Activated T-cell treated with anti-CD3 and anti-CD28 coated beads for 4 hours (primary cell): ENCODE measurements at regions not wholly inside any gene's neighbourhood (a gene's known extent, or its start where the extent isn't known, plus 50 kb on each side); places are given as distances from the start of the nearest gene placed in this dataset.
"Not testable (repeated sequence)": the region's sequence is repeated elsewhere in the genome, so short reads cannot be mapped to it uniquely, and the experiment has no call there.

Experiments used
- DNase-seq: peaks from one replicate; pipeline ENCODE4 v3.0.0-alpha.2; 2020

DNA sequence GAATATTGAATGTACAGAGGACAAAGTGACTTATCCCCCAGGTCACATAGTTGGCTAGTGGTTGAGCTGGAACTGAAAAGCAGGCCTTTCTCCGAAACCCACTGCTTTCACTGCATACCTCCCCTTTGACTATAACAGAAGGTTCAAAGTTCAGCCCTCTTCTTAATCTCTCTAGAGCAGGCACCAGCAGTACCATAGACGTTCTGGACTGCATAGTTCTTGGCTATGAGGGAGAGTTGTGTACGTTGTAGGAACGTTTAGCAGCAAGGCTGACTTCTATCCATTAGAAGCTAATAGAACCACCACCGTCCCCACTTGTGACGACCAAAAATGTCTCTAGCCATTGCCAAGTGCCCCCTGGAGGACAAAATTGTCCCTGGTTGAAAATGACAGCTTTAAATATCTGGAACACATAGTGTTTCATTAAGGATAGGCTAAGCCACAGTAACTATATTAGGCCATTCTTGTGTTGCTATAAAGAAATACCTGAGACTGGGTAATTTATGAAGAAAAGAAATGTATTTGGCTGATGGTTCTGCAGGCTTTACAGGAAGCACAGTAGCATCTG is 123.8 kb upstream of the MTHFD1L start:
- DNase-seq: no peak

DNA sequence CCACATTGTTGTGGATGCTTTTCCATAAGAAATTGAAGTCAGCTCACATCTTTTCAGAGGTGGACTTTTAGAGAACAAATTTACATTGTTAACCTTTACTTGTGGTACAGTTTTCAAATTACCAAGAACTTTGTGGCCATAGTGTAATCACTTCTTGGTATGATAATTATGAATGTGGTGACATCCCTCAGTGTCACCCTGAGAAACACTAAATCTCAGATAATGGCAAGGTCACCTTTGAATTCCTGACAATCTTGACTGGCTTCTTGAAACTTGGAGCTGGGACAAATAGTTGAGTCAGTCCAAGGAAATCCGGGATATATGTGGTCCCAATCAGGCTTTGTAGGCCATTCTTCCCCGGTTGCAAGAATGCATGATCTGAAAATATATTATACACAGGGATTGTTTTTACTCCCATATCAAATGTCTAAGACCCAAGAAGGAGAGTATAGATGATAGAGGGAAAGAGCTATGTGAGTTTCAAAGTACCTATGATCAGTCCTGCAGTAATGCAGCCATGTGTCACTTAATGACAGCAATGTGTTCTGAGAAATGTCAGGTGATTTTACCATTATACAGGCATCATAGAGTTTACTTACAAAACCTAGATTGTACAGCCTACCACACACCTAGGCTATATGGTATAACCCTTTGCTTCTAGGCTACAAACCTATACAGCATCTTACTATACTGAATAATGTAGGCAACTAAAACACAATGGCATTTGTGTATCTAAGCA is 120.8 kb upstream of the MTHFD1L start:
- no peak for DNase-seq

DNA sequence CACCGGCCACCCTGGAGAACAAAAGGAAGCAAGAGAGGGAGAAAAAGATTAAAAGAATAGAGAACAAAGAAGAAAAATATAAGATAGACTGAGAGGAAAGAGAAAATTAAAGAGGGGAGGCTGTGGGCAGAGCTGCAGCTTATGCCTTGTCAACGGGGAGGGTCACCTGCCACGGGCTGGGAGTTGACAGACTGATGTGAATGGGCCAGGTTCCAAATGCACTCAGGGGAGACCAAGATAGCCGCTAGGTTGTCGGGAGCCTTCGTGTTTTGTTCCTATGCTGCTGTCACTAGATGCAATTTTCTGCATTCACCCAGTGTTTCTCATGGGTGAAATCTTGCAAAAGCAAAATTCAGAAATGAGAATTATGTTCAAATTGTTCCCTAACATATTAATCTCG is 119.6 kb upstream of the MTHFD1L start:
- no peak for DNase-seq

DNA sequence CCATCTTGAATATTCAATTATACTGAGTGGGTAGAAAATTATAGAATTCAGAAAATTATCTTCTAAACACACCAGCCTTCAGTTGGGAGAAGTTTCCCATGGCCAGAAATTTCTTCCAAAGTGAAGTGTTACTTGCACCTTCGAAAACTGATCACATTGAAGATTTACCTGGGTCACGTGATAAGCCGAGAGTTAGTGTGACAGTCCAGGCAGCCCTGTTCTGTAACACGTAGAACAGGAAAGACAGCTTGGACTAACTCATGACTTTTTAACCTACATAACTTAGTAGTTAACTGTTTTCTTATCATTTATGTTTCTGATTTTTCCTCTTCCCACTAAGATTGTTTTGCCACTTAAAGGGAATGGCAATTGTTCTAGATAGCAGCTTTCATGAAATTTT is 118.3 kb upstream of the MTHFD1L start:
- DNase-seq: no peak

DNA sequence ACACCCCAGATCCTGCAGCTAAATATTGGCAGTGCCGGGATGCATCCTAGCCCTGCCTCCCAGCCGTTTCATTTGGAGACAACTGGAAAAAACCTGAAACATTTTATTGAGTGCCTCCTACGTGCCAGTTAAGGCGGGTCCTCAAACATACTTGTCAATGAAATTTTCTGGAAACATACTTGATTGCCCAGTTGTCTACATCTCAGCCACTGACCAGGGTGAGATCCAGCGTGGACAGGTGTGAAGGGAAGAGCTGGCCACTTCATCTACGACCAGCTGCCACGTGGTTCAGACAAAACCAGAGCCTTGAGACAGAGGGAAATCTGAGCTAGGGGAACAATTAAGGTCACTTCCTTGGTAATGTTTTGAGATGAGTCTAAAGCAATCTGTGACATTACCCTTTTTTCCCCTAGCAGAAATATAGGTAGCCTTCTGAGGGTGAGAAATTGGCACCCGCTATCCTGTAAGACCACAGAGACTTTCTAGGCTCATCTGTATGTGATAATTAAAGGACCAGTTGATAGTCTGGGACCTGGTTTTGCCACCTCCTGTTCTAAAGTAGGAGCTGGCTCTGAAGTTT is 116.3 kb upstream of the MTHFD1L start:
- no peak for DNase-seq

DNA sequence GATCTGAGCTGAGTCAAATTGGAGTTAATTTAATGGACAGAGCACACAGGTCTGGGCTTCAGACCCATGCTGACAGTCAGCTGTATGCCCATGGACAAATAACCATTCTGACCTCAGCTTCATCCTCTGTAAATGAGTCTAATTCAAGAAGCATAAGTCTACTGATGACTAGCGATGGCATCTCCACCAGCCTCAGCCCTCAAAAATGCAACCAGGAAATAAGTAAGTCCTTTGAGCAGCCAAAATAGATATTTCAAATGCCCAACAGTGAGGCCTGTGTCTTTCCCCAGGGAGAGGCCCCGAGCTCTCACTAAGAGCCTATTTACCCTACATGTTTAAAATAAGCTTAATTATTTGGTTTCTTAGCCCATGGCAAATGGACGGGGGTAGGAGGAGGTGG is 114.2 kb upstream of the MTHFD1L start:
- DNase-seq: no peak

DNA sequence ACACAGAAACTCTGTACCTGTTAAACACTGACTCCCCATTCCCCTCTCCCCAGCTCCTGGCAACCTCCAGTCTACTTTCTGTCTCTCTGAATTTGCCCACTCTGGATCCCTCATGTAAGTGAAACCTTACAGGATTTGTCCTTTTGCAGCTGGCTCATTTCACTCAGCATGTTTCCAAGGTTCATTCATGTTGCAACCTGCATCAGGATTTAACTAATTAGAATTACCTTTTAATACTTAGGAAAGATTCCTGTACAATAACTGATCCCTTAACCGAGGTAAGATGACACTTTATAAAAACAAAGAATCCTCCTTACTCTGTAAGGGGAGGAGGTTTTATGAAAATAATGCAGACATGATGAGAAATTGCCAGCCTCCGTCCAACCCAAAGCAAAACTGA is 113.1 kb upstream of the MTHFD1L start:
- DNase-seq: no peak

DNA sequence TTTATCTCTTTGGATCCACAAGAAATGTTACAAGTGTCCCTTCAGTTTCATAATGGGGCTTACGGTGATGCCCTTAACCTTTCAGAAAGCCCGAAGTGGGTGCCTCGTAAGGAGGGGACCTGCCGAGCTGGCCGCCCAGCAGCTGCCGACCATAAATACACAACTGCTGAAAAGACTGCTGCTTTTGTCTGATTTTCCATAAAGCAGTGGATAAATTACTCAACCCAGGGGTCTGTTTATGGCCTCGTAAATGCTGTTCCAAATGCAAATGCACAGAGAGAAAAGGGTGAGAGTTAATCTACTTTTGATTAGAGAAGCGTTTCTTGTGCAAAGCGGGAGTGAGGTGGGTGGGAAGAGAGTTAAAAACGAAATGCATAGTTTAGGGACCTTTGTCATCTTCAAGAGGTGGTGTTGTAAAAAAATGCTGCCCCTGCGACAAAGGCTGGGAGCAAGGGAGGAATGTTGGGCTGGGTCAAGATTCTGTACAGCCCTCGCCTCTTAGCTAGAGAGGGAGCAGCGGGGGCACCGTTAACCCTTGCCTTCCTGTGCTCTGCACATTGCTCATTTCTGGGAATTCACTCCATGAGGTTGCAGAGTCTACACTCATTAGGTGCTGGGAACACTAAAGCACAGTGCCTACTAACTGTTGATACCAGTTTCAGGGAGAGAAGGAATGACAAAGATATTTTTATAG is 112.0 kb upstream of the MTHFD1L start:
- DNase-seq: no peak

DNA sequence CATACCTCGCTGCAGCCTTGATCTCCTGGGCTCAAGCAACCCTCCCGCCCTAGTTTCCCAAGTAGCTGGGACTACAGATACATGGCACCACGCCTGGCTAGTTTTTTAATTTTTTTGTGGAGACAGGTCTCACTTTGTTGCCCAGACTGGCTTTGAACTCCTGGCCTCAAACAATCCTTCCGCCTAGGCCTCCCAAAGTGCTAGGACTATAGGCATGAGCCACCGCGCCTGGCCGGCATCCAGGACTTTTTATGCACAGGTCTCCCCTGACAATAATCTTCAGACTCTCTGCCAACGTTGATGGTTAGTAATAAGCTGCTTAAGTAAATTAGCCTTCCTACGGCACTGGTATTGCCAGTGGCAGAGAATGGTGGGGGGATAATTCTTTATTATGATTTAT is 110.5 kb upstream of the MTHFD1L start:
- no peak for DNase-seq

DNA sequence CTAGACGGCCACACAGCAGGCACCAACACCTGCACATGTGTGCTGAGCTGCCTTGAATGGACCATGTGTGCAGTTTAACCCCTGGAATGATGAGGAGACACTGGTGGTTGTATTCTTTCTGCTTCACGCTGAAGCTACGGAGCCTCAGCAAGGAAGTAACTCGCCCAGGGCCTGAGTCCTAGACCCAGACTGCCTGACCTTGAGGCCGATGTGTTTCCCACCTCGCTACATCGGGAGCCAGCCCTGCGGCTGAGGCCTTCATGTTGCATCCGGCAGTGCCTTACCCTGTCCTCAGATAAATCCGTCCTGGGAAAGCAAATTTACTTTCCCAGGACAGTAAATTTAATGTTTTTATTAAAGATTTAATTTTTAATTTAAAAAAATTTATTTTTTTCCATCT is 110.0 kb upstream of the MTHFD1L start:
- no peak for DNase-seq

DNA sequence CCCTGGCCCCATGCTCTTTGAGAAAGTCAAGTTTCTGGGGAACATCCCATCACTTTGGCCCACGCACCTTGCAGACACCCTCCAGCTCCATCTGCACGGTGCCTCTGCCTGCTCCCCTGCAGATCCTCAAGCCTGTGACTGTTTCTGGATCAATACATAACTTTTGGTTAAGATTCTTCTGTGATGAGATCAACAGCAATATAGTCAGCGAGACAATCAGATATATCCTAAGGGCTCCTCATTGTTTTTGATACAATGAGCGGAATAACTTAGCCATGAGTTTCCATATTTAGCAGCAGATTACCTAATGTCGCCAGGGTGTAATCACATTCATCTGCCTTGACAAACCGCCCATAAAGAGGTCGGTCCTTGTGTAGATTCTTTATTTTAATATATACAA is 109.3 kb upstream of the MTHFD1L start:
- DNase-seq: no peak

DNA sequence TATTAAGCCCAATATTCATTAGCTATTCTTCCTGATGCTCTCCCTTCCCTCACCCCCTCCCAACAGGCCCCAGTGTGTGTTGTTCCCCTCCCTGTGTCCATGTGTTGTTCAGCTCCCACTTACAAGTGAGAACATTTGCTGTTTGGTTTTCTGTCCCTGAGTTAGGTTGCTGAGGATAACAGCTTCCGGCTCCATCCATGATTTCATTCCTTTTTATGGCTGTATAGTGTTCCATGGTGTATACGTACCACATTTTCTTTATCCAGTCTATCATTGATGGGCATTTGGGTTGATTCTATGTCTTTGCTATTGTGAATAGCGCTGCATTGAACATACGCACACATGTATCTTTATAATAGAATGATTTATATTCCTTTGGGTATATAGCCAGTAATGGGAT is 107.7 kb upstream of the MTHFD1L start:
- not testable (repeated sequence) for DNase-seq

DNA sequence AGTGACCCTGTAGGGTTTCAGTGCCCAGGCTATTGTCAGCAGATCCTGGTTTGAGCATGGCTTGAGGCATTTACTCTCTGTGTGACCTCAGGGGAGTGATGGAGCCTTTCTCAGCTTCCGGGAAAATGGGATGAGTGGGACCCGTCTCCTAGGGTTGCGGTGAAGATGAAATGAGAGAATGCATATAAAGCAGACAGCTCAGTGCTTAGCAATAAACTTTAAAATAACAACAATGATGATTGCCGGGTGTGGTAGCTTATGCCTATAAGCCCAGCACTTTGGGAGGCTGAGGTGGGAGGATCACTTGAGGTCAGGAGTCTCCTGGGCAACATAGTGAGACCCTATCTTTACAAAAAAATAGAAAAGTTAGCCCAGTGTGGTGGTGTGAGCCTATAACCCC is 106.0 kb upstream of the MTHFD1L start:
- DNase-seq: no peak

DNA sequence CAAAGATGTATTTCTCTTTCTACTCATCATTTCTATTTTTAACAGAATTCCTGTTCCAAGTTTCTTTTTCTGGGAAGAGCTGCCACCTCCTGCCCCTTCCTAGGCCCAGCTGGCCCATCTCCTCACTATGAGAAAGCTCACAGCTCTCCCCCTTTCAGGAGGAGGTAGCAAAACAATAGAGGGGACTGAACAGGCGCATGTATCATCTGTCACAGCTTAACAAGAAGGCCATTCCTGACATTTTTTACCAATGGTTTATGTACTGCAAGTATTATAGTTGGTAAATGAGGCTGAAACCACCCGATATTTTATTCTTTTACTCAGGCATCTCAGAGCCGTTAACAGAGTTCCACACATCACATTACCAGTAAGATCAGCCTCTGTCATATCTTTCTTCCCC is 103.7 kb upstream of the MTHFD1L start:
- no peak for DNase-seq

DNA sequence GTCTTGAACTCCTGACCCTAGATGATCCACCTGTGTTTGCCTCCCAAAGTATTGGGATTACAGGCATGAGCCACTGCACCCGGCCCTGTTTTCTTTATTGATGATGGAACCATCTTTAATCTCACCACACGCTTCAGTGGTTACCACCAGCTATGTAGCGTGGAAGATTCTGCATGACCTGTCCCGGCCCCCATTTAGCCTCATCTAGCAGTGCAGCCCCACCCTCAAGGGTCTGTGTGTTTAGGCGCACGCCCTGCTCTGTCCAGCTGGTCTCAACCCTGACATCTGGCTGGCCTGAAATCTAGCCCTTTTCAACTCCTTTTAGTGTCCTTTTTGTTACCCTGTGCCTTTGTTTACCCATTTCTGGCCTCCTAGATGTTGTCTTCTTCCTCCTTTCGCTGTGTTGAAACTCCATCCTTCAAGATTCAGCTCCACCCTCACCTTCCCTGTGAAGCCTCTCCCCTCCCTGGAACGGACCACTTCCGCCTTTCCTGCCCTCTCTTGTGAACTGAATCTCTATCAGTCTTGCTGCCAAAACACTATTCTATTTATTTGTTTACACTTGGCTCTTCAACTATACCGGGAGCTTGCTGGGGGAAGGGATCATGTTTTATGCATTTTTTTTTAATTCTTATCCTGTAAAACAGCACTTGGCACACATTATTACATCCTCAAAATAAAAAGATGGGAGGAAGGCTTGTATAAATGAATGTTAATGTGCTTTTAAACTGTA is 101.0 kb upstream of the MTHFD1L start:
- DNase-seq: no peak

DNA sequence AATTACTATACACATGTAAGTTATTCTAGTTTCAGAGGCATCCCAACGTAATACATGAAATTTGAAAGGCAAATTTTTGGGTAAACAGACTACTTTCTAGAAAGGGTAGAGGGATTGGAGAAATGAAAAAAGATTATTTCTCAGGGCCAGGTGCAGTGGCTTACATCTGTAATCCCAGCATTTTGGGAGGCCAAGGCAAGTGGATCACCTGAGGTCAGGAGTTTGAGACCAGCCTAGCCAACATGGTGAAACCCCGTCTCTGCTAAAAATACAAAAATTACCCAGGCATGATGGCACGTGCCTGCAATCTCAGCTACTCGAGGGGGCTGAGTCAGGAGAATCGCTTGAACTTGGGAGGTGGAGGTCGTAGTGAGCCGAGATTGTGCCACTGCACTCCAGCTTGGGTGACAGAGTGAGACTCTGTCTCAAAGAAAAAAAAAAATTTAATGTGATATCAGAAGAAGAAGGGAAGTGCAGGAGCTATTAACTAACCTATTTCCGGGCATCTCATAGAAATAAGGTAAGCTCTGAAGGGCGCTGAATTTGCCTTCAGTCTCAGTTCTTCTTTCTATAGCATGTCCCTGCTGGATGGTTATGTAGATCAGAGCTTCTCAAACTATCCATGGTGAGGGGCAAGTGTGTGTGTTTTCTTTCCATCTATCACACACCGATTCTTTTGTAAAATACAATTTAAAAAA is 100.3 kb upstream of the MTHFD1L start:
- no peak for DNase-seq

DNA sequence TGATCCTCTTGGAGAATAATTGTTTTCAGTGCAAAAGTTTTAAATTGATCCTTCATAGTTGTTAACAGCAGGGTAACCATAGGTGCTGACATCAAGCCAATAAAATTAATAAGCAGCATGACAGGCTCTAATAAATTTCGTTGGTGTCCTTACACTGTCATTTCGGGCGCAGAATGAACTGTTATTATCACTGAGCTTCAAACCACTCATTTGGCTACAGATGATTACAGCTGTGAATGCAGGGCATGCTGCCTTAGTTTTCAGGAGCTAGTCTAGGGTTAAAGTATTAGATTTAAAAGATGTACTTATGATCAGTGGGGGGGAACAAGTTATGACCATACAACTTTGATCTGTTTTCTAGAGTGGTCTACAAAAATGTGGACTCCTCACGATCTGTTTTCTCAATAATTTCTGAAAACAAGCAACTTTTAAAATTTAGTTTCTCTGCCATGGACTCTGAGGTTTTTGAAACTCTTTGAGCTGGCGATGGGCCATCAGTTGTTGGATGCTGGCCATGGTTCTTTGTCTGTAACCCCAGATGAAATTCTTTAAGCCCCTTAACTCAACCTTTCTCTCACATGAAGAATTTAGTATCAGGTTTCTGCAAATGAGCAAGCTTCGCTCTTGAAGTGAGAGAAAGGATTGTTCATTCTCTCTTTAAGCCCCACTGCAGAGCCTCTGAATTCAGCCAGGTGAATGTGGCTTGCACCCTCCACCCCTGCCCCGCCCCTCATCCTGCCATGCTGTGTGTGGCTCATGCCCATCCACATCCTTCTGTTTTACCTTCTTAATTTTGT is 99.1 kb upstream of the MTHFD1L start:
- DNase-seq: no peak

DNA sequence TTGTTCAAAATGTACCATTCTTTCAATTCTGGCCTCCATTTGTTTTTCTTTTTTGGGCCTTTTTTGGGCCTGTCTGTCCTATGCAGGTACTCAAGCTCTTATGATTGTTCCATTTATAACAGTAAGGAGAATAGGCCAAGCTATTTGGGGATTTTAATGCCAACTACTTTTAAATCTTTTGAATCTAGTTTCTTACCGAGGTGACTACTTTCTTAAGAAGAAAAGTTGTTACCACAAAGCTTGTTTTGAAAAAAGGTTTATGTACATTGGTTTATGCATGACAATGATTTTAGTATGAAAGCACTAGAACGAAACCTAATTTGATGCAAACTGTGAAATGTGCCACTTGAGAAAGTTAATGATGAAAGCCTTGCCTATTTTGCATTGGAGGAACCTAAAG is 98.3 kb upstream of the MTHFD1L start:
- no peak for DNase-seq

DNA sequence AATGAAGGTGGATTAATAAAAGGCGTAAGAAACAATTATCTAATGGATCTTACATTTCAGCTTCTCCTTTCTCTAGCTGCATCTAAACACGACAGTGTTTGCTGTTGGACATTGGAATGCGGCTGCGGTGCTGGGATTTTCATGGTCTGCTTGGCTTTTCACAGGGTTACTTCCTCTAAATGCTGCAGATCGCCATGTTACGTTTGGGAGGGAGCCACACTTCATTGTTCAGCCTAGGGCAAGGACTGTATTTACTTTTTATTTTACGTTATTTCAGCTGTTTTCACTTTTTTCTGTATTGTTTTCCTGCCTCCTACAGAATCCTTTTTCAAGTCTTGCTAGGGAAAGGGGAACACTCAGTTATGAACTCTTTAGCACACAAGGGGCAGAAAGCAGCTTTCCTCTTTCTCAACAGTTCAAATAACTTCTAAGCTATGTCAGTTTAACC is 97.9 kb upstream of the MTHFD1L start:
- no peak for DNase-seq

DNA sequence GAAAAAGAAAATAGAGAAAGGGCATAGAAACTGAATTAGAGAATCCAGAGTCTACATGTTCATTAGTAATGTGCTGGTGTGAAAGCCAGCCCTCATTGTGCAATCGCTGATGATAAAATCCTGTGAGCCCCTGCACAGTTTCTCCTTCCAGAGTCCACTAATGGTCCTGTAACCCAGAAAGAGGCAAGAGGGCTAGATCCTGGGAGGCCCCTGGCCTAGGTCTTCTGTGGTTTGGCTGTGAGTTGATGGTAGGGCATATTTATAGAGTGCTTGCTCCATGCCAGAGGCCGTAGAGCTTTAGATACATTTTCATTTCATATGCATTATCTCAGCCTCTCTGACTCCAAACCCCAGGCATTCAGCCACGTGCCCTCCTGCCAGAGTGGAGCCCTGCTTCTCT is 94.9 kb upstream of the MTHFD1L start:
- DNase-seq: no peak

DNA sequence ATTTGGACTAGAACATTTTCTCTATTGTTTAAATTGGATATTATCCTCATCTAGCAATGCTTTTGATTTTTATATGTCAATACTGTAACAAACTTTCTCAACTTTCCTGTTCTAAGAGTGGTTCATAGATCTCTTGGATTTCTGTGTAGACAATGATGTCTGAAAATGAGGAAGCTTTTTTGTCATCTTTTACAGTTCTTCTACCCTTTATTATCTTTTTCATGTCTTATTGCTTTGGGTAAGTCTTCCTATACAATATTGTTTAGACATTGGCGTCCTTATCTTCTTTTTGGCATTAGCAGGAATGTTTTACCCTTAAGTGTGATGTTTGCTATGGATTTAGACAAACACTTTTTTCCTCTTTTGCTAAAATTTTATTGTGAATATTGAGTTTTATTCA is 91.5 kb upstream of the MTHFD1L start:
- DNase-seq: no peak
